MM.1S (cell line): ENCODE measurements at regions not wholly inside any gene's neighbourhood (a gene's known extent, or its start where the extent isn't known, plus 50 kb on each side); places are given as distances from the start of the nearest gene placed in this dataset.

Source experiments
- DNase-seq: peaks from one replicate; pipeline ENCODE4 v3.0.0-alpha.2; 2015
- H2AFZ ChIP-seq: fragments of 300-600 bp; sonication (generic); 2 replicates; pipeline ENCODE4 v1.6.0; 2016; ENCODE audit warnings: antibody characterized with exemption, low read length
- H3F3A ChIP-seq: fragments of 300-600 bp; sonication (generic); 2 replicates; pipeline ENCODE4 v1.6.1; 2016; ENCODE audit warnings: mild to moderate bottlenecking, antibody characterized with exemption, low read length, moderate library complexity, mixed read lengths; ENCODE audit not compliant: insufficient read depth
- H3K27ac ChIP-seq: fragments of 300-600 bp; sonication (generic); 2 replicates; pipeline ENCODE4 v1.5.1; 2016; ENCODE audit warnings: mild to moderate bottlenecking, low read length
- H3K27me3 ChIP-seq: fragments of 300-600 bp; sonication (generic); replicated peaks from 2 replicates; pipeline ENCODE4 v1.6.0; 2016; ENCODE audit warnings: low read length; ENCODE audit not compliant: insufficient read depth
- H3K36me3 ChIP-seq: fragments of 300-600 bp; sonication (generic); replicated peaks from 2 replicates; pipeline ENCODE4 v1.6.1; 2016; ENCODE audit warnings: mild to moderate bottlenecking, low read length, mixed read lengths; ENCODE audit not compliant: insufficient read depth
- H3K4me1 ChIP-seq: fragments of 300-600 bp; sonication (generic); 2 replicates; pipeline ENCODE4 v1.6.1; 2016; ENCODE audit warnings: low read length, mixed read lengths
- H3K4me2 ChIP-seq: fragments of 300-600 bp; sonication (generic); 2 replicates; pipeline ENCODE4 v1.6.0; 2016; ENCODE audit warnings: low read depth, low read length
- H3K4me3 ChIP-seq: fragments of 300-600 bp; sonication (generic); 2 replicates; pipeline ENCODE4 v1.5.1; 2016; ENCODE audit warnings: low read length, mixed read lengths
- H3K79me2 ChIP-seq: fragments of 300-600 bp; sonication (generic); 2 replicates; pipeline ENCODE4 v1.6.1; 2016; ENCODE audit warnings: mixed run types, low read length, mixed read lengths
- H3K9ac ChIP-seq: fragments of 300-600 bp; sonication (generic); 2 replicates; pipeline ENCODE4 v1.6.1; 2016; ENCODE audit warnings: low read length, mixed read lengths
- H3K9me2 ChIP-seq: fragments of 300-600 bp; sonication (generic); replicated peaks from 2 replicates; pipeline ENCODE4 v1.6.1; 2016; ENCODE audit warnings: mild to moderate bottlenecking, low read length, mixed read lengths; ENCODE audit not compliant: insufficient read depth
- H3K9me3 ChIP-seq: fragments of 300-600 bp; sonication (generic); replicated peaks from 2 replicates; pipeline ENCODE4 v1.6.1; 2016; ENCODE audit warnings: mild to moderate bottlenecking, low read length, mixed read lengths; ENCODE audit not compliant: insufficient read depth
- H4K20me1 ChIP-seq: fragments of 300-600 bp; sonication (generic); 2 replicates; pipeline ENCODE4 v1.6.1; 2016; ENCODE audit warnings: mild to moderate bottlenecking, low read length, moderate library complexity, mixed read lengths; ENCODE audit not compliant: insufficient read depth
- CTCF ChIP-seq: fragments of 300-600 bp; sonication (generic); IDR thresholded peaks from 2 replicates; pipeline ENCODE4 v1.5.1; 2016; ENCODE audit warnings: antibody characterized with exemption, low read length, mixed read lengths
- EZH2 ChIP-seq: fragments of 300-600 bp; sonication (generic); optimal IDR thresholded peaks from 2 replicates; pipeline ENCODE3; 2017; ENCODE audit warnings: low read depth, mild to moderate bottlenecking, antibody characterized with exemption, low read length, mixed read lengths
- EZH2phosphoT487 ChIP-seq: fragments of 300-600 bp; sonication (generic); IDR thresholded peaks from 2 replicates; pipeline ENCODE4 v1.6.1; 2018; ENCODE audit warnings: antibody characterized with exemption, low read length

GRCh38 chr4:24408640-24409039, 175.7 kb downstream of the DHX15 start:
- no peak for DNase-seq

GRCh38 chr4:24405926-24406325, 178.4 kb downstream of the DHX15 start:
- H3K4me1 ChIP-seq: no peaks in the 10 kb centered on the region
- no peak for TF ChIP-seq EZH2
- no peak for TF ChIP-seq CTCF
- TF ChIP-seq EZH2phosphoT487: no peak

More at GRCh38 chr4:24408640-24409039, 175.7 kb downstream of the DHX15 start:
- Histone ChIP-seq H3K4me3 (no peak overlapping the region), H3K4me2 (no peak overlapping the region), H3K36me3 (no peaks in the 10 kb centered on the region), H3K27me3 (no peaks in the 10 kb centered on the region), H3K9ac (no peak overlapping the region), H3K4me1 (no peaks in the 10 kb centered on the region), H2AFZ (no peak overlapping the region), H3F3A (no peaks in the 10 kb centered on the region), H3K9me3 (no peaks in the 10 kb centered on the region), H3K27ac (no peak overlapping the region), H3K9me2 (no peaks in the 10 kb centered on the region), H4K20me1 (no peaks in the 10 kb centered on the region), H3K79me2 (no peaks in the 10 kb centered on the region)
- TF ChIP-seq CTCF (no peak), EZH2 (no peak), EZH2phosphoT487 (no peak)

GRCh38 chr4:24405341-24405740, 179.0 kb downstream of the DHX15 start:
- H4K20me1 ChIP-seq: no peaks in the 10 kb centered on the region

More at GRCh38 chr4:24405926-24406325, 178.4 kb downstream of the DHX15 start:
- Histone ChIP-seq H3K4me3 (no peak overlapping the region), H3K9me2 (no peaks in the 10 kb centered on the region), H3K36me3 (no peaks in the 10 kb centered on the region), H4K20me1 (no peaks in the 10 kb centered on the region), H3K27me3 (no peaks in the 10 kb centered on the region), H3K4me2 (no peak overlapping the region), H3F3A (no peaks in the 10 kb centered on the region), H3K9ac (no peak overlapping the region), H3K9me3 (no peaks in the 10 kb centered on the region), H2AFZ (no peak overlapping the region), H3K27ac (no peak overlapping the region), H3K79me2 (no peaks in the 10 kb centered on the region)
- no peak for DNase-seq

More at GRCh38 chr4:24405341-24405740, 179.0 kb downstream of the DHX15 start:
- Histone ChIP-seq H3K4me2 (no peak overlapping the region), H3K9me3 (no peaks in the 10 kb centered on the region), H3K79me2 (no peaks in the 10 kb centered on the region), H3F3A (no peaks in the 10 kb centered on the region), H3K4me1 (no peaks in the 10 kb centered on the region), H3K4me3 (no peak overlapping the region), H3K9me2 (no peaks in the 10 kb centered on the region), H2AFZ (no peak overlapping the region), H3K27me3 (no peaks in the 10 kb centered on the region), H3K9ac (no peak overlapping the region), H3K36me3 (no peaks in the 10 kb centered on the region), H3K27ac (no peak overlapping the region)
- no peak for DNase-seq
- TF ChIP-seq CTCF (no peak), EZH2phosphoT487 (no peak), EZH2 (no peak)
